ENCODE measurements at regions not wholly inside any gene's neighbourhood (a gene's known extent, or its start where the extent isn't known, plus 50 kb on each side); places are given as distances from the start of the nearest gene placed in this dataset.
"Not testable (repeated sequence)": the region's sequence is repeated elsewhere in the genome, so short reads cannot be mapped to it uniquely, and the experiment has no call there.

GRCh38 chr3:69493157-69493556, 107.3 kb upstream of the FRMD4B start:
- no peak for DNase-seq (ENCODE audit: extremely low read depth in 1 of 2, low read depth in 1 of 2)

DNA sequence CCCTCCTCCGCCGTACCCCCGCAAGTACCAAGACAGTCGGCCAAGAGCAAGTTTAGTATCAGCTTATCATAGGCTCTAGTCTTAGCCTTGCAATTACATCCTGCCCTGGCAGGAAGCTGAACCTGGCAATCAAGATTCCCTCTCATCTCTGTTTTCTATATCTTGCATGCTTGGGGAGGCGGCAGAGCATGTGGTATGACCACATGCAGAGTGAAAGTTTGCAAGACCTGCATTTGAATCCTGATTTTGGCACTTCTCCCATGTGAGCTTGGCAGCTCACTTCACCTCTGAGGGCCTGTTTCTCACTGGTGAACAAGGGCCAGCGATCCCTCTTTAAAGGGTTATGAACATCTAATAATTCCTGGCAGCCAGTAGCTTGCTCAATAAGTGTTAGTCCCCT, 106.1 kb upstream of the FRMD4B start:
- no peak for DNase-seq (ENCODE audit: extremely low read depth in 1 of 2, low read depth in 1 of 2)

DNA sequence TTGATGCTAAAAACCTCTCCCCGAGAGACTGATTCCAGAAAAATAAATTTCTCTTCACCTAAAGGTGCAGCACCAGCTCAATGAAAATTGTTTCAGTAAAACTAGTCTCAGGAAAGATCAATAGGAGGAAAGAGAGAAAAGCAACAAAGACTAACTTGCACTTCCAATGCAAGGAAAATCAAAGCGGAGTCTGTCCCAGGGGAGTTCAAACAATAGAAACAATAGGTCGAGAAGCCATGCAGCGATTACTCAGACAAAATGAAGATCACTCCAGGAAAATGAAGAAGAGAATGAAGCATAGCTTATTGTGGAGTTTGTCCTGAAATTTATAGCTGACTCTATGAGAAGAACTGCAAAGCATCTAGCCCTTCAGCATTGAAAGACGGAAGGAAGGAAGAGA, 105.1 kb upstream of the FRMD4B start:
- DNase-seq (ENCODE audit: extremely low read depth in 1 of 2, low read depth in 1 of 2): no peak

- no peak for DNase-seq (ENCODE audit: extremely low read depth in 1 of 2, low read depth in 1 of 2)
Observed at GRCh38 chr3:69490235-69490634, 104.3 kb upstream of the FRMD4B start.

DNA sequence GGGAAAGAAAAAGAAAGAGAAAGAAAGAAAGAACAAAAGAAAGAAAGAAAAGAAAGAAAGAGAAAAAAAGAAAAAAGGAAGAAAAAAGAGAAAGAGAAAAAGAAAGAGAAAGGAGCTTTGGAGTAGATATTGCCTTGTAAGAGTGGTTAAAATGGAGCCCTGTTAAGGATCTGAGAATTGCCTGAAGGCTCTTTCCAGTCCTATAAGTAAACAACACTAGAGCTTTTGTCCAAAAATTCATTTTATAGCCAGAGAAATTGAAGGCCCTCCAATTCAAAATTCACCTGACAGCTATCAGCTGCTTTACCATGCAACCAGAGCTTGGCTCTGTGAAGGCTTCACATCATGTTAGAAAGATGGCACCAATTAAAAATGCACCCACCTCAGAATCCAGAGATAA, 102.1 kb upstream of the FRMD4B start:
- DNase-seq (ENCODE audit: extremely low read depth in 1 of 2, low read depth in 1 of 2): no peak

- no peak for DNase-seq (ENCODE audit: extremely low read depth in 1 of 2, low read depth in 1 of 2)
Observed at GRCh38 chr3:69485489-69485888, 99.6 kb upstream of the FRMD4B start.

DNA sequence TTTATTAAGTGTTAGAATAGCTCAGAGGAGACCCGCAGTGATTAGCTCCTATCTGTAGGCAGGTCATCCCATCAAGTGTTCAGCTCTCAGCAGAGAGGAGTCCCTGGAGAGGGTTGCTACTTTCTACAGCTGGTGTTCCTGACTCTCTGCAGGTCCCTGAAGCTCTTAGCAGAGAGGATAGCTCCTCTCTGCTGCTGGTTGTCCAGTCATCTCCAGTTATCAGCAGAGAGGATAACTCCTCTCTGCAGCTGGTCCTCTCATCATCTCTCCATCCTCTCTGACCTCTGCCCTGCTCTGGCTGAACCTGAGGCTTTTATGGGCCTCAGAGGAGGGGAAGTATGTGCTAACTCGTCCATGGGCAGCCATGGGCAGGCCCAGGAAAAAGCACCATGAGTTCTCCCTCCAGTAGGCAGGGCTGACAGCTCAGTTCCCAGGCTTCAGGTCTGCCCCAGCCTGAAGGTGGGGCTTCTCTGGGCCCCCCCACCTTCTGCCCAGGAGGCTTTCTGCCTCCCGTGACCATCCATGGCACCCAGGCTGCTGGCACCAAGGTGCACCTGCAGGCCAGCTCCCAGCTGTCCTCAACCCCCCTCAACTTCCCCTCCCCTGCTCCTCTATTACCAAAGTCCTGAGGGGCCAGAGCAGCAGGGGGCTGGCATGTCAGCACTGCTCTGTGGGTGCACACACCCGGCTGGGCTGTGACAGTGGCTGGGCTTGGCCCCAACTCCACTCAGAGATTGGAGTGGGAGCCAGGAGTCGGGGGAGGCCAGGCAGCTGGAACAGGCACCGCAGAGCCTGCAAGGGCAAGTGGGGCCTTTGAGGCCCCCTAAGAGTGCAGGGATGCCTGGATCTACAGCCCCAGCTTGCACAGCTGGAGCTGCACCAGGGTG, 98.9 kb upstream of the FRMD4B start:
- DNase-seq (ENCODE audit: extremely low read depth in 1 of 2, low read depth in 1 of 2): no peak

DNA sequence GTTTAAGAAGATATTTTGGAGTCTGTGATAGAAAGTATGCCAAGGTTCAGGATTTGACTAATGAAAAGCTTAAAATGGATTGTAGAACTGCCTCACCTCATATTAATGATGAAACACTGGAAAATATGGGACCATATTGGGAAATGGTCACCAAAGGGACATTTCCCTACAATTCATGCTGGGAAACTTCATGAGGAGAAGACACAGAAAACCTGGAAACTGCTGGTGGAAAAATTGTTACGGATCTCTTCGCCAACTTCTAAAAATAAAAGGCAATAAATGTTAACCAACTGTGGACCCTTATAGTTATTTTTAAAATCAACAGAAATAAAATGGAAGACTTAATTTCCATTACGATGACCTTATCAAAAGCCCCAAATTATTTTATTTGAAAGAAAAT, 97.6 kb upstream of the FRMD4B start:
- no peak for DNase-seq (ENCODE audit: extremely low read depth in 1 of 2, low read depth in 1 of 2)

DNA sequence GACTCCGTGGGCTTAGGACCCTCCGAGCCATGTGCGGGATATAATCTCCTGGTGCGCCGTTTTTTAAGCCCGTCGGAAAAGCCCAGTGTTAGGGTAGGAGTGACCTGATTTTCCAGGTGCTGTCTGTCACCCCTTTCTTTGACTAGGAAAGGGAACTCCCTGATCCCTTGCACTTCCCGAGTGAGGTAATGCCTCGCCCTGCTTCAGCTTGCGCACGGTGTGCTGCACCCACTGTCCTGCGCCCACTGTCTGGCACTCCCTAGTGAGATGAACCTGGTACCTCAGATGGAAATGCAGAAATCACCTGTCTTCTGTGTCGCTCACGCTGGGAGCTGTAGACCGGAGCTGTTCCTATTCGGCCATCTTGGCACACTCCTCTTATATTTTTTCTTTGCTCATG, 95.1 kb upstream of the FRMD4B start:
- DNase-seq (ENCODE audit: extremely low read depth in 1 of 2, low read depth in 1 of 2): not testable (repeated sequence)

DNA sequence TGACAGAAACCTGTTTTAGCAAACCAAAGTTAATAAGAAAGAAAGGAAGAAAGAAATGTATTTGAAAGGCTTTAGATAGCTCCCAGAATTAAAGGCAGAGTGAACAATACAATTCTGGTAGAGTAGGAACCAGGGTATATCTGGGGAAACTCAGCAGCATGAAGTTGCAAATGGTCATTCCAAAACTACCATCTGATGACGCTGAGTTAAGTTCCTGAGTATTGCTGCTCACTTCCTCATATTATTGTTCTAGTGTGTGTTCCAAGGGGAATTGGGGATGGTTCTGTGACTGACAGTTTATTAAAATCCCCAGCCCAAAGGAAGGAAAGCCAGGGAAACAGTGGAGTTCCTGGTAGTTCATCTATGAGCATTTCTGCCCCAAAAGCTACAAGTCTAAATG, 88.3 kb upstream of the FRMD4B start:
- DNase-seq (ENCODE audit: extremely low read depth in 1 of 2, low read depth in 1 of 2): no peak

DNA sequence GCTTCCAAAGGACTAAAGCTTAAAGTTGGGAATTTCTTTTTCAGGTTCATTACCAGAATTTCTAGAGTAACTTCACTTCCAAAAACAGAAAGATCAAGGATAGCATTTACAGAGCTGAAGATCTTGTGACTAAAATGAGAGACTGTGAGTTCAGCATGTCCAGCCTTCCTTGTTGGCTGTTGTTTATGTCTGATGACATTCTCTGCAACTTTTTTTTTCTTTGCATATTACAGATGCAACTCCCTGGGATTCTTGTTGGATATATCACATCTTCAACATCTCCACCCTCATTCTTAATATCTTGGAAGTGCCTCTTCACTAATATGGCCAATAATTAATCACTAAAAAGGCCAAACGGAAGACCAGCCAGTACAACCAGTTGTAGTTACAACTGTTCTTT, 86.2 kb upstream of the FRMD4B start:
- no peak for DNase-seq (ENCODE audit: extremely low read depth in 1 of 2, low read depth in 1 of 2)

GRCh38 chr3:69463531-69463930, 77.6 kb upstream of the FRMD4B start:
- DNase-seq (ENCODE audit: extremely low read depth in 1 of 2, low read depth in 1 of 2): no peak

DNA sequence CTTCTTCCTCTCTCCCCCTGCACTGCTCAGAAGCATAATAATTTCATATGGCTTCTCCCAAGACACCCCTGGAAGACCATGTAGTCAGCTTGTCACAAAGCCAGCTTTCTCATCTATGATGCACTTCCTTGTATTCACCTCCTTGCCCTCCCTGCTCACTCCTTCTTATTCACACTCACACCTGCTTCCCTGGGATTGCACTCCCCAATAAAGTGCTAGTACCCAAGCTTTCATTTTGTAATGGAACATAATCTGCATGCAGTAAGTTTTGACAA, 76.9 kb upstream of the FRMD4B start:
- no peak for DNase-seq (ENCODE audit: extremely low read depth in 1 of 2, low read depth in 1 of 2)

- no peak for DNase-seq (ENCODE audit: extremely low read depth in 1 of 2, low read depth in 1 of 2)
Observed at GRCh38 chr3:69462022-69462825, 76.3 kb upstream of the FRMD4B start.

GRCh38 chr3:69460034-69460433, 74.1 kb upstream of the FRMD4B start:
- DNase-seq (ENCODE audit: extremely low read depth in 1 of 2, low read depth in 1 of 2): no peak

DNA sequence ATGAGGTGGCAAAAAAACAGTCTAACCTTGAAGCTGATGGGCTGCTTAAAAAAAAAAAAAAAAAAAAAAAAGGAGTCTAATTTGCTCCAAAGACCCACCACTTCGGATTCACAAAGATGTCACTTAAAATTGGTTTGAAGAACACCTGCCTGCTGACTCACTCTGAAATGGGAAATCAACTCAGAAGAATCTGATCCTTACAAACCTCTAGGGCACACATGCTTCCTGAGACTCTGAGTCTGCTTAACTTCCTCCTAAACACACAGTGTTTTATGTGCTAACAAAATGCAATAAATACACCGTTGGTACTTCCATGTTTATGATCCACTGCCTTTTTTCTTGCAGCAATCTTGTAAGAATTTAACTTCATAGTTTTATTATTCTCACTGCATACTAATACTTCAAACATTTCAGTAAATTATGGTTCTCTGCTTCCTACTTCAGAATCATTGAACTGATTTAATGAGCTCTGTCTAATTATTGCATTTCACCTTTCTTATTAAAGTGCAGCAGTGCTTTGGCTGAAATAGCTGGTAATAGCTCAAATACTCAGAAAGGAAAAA, 73.0 kb upstream of the FRMD4B start:
- DNase-seq (ENCODE audit: extremely low read depth in 1 of 2, low read depth in 1 of 2): no peak

DNA sequence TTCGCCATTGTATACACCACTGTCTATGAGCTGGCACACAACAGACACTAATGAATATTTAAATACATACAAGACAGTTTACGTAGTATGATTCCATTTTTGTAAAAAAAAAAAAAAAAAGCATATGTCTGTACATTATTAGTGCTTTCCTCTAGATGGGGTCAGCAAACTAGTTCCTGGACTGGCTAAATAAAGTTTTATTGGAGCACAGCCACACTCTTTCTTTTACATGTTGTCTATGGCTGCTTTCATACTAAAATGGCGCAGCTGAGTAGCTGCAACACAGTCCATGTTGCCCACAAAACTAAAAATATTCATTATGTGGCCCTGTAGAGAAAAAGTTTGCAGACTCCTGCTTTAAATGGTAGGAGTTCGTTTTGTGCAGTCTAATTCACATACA, 70.7 kb upstream of the FRMD4B start:
- no peak for DNase-seq (ENCODE audit: extremely low read depth in 1 of 2, low read depth in 1 of 2)

- DNase-seq (ENCODE audit: extremely low read depth in 1 of 2, low read depth in 1 of 2): no peak
Observed at GRCh38 chr3:69454204-69454787, 68.4 kb upstream of the FRMD4B start.

DNA sequence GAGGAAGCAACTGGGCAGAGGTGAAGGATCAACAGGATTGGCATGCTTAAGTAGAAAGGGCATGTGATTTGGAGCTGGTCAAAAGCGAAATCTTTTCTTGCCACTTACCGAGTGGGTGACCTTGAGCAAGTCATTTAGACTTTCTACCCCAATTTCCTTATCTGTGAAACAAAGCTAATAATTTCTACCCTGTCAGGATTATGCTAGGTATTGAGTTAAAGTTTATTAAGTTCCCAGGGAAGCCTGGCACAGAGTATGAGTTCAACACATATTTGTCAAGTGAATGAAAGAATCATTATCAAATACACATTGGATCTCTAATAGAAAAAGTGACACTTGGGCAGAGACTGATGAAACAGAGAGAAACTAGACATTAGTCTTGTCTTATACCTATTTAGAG, 66.4 kb upstream of the FRMD4B start:
- no peak for DNase-seq (ENCODE audit: extremely low read depth in 1 of 2, low read depth in 1 of 2)

GRCh38 chr3:69451594-69451993, 65.7 kb upstream of the FRMD4B start:
- DNase-seq (ENCODE audit: extremely low read depth in 1 of 2, low read depth in 1 of 2): no peak

DNA sequence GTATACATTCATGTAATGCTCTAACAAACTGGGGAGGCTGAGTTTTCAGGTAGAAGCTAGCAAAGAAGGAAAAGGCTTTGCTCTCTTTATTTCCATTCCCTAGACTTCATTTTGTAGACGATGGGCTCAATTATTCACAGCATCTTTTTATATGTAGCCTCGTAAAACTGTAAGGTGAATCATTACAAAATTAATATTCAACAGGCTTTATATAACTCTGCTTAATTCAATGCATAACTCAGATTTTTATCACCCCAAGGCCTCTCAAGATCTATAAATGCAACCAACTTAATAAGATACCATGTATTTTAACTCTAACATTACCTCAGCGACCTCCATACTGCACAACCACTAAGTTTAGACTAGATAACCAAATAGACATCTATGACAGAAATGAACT, 63.0 kb upstream of the FRMD4B start:
- no peak for DNase-seq (ENCODE audit: extremely low read depth in 1 of 2, low read depth in 1 of 2)
